ENCODE measurements at regions not wholly inside any gene's neighbourhood (a gene's known extent, or its start where the extent isn't known, plus 50 kb on each side); places are given as distances from the start of the nearest gene placed in this dataset.

GRCh38 chr5:167634432-167634831, 657.0 kb upstream of the WWC1 start:
- TF ChIP-seq, protein P1, sequence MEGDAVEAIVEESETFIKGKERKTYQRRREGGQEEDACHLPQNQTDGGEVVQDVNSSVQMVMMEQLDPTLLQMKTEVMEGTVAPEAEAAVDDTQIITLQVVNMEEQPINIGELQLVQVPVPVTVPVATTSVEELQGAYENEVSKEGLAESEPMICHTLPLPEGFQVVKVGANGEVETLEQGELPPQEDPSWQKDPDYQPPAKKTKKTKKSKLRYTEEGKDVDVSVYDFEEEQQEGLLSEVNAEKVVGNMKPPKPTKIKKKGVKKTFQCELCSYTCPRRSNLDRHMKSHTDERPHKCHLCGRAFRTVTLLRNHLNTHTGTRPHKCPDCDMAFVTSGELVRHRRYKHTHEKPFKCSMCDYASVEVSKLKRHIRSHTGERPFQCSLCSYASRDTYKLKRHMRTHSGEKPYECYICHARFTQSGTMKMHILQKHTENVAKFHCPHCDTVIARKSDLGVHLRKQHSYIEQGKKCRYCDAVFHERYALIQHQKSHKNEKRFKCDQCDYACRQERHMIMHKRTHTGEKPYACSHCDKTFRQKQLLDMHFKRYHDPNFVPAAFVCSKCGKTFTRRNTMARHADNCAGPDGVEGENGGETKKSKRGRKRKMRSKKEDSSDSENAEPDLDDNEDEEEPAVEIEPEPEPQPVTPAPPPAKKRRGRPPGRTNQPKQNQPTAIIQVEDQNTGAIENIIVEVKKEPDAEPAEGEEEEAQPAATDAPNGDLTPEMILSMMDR (IDR thresholded peaks at IDR 0.05; ENCODE audit: low read depth, low read length, missing control alignments): no peak
- no peak for DNase-seq (ENCODE audit: extremely low read depth, low read depth)
- no peak overlapping the region for H3K4me3 ChIP-seq (replicated peaks; ENCODE audit: low read depth, low read length)

DNA sequence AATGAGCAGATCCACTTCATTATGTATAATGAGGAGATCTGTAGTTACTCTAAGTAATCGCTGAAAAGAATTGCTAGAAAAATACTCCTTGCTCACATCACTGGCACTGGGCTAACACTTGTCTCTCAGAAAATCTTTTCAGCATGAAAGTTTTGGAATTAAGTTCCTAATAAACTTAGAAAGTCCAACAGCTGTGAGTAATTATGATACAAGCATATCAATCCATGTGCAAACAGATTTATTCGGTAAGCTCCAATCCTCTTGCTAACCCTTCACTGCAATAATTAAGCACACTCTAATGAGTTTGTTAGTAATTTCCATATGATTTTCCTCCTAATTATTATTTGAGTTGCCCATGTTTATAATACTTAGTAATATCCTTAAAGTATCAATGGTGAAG, 652.6 kb upstream of the WWC1 start:
- no peak for DNase-seq (ENCODE audit: extremely low read depth, low read depth)
- H3K4me3 ChIP-seq (replicated peaks; ENCODE audit: low read depth, low read length): no peak overlapping the region
- TF ChIP-seq, protein P1 (IDR thresholded peaks at IDR 0.05; ENCODE audit: low read depth, low read length, missing control alignments): no peak

DNA sequence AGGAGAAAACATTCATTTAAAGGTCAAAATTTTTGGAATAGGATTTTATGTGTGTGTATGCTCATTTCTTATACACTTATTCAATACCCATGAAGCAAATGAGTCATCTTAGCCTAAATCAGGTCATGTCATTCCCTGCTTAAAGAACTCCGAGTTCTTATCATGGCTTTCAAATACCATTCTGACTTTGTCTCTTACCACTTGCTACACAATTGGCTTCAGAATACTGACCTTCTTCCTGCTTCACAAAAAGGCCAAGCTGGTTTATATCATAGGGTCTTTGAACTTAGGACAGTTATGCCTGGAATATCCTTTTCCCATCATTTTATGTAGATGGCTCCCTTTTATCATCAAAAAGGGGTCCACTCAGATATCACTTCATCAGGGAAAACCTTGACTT, 652.2 kb upstream of the WWC1 start:
- no peak overlapping the region for H3K4me3 ChIP-seq (replicated peaks; ENCODE audit: low read depth, low read length)
- TF ChIP-seq, protein P1 (IDR thresholded peaks at IDR 0.05; ENCODE audit: low read depth, low read length, missing control alignments): no peak
- DNase-seq (ENCODE audit: extremely low read depth, low read depth): no peak

DNA sequence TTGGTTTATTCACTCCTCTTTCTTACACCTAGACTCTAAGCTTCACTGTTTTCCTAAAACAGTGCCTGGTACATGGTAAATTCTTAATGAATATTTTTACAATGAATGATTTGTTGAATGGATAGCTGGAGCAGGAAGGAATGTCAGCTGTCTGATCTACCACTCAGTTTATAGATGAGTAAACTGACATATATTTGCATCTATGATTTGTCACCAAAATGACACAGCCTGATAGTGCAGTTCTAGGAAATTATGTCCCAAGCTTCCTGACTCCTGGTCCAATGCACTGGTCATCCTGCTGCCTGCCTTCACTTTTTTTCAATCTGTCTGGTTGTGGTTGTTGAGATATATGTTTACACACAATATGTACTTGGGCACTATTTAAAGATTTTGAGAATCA, 651.7 kb upstream of the WWC1 start:
- TF ChIP-seq, protein P1 (IDR thresholded peaks at IDR 0.05; ENCODE audit: low read depth, low read length, missing control alignments): no peak
- no peak for DNase-seq (ENCODE audit: extremely low read depth, low read depth)
- no peak overlapping the region for H3K4me3 ChIP-seq (replicated peaks; ENCODE audit: low read depth, low read length)

- DNase-seq (ENCODE audit: extremely low read depth, low read depth): no peak
- TF ChIP-seq, protein P1 (IDR thresholded peaks at IDR 0.05; ENCODE audit: low read depth, low read length, missing control alignments): no peak
- no peak overlapping the region for H3K4me3 ChIP-seq (replicated peaks; ENCODE audit: low read depth, low read length)
Observed at GRCh38 chr5:167642181-167642580, 649.3 kb upstream of the WWC1 start.

DNA sequence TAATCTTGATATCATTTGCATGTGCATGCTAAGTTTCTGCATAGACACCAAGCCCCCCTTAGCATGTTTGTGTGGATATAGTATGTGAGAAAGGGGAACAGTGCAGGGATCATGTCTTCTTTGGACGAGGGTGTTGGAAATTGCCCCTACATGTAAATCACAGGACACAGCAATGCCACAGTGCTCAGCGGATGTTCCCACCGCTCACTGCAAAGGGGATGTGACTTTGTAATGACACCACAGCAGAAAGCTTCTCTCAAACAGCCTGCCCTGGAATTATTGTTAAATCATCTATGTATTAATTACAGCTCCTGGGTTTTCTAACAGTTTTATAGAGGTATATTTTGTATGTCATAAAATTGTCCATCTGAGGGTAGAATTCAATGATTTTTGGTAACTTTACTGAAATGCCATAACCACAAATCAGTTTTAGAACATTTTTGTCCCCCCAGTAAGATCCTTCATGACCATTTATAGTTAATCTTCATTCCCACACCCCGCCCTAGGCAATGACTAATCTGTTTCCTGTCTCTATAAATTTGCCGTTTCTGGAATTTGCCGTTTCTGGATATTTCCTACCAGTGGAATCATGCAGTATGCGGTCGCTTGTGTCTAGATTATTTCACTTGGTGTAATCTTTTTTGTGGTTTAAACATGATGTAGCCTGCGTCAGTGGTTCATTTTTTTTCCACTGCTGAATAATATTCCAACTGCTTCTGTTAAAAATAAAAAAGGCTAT, 648.5 kb upstream of the WWC1 start:
- DNase-seq (ENCODE audit: extremely low read depth, low read depth): peak; percentile 80
- H3K4me3 ChIP-seq (replicated peaks; ENCODE audit: low read depth, low read length): no peak overlapping the region
- TF ChIP-seq, protein P1 (IDR thresholded peaks at IDR 0.05; ENCODE audit: low read depth, low read length, missing control alignments): no peak
